ENCODE measurements at regions not wholly inside any gene's neighbourhood (a gene's known extent, or its start where the extent isn't known, plus 50 kb on each side); places are given as distances from the start of the nearest gene placed in this dataset.

DNA sequence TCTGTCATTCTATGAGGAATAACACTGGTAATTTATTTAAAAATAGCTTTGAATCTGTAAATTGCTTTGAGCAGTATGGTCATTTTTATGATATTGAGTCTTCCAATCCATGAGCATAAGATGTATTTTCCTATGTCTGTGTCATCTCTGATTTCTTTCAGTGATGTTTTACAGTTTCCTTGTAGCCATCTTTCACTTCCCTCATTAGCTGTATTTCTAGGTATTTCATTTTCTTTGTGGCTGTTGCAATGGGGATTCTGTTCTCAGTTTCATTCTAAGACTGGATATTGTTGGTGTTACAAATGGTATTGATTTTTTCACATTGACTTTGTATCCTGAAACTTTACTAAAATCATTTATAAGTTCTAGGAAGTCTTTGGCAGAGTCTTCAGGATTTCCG lies 116.2 kb downstream of the DDX3Y start:
- Histone ChIP-seq H3K23ac (ENCODE audit: insufficient read length) (no peak overlapping the region), H3K27me3 (replicated peaks in 1 of 4; ENCODE audit: control insufficient read depth in 3 of 4, extremely low read depth in 1 of 4, insufficient read depth in 3 of 4, low read length in 3 of 4) (no peaks in the 10 kb centered on the region), H3K18ac (ENCODE audit: extremely low read depth, low read length) (no peak overlapping the region), H3K23me2 (ENCODE audit: low read depth, low read length) (no peaks in the 10 kb centered on the region), H2BK5ac (ENCODE audit: low read depth, low read length) (no peak overlapping the region), H2BK15ac (ENCODE audit: low read length) (no peak overlapping the region), H2BK120ac (replicated peaks; ENCODE audit: low read depth, low read length) (no peak overlapping the region), H4K8ac (ENCODE audit: extremely low read depth, insufficient read depth, low read length) (no peak overlapping the region), H4K20me1 (replicated peaks in 1 of 2; ENCODE audit: control insufficient read depth in 1 of 2, insufficient read depth in 2 of 2, low read length in 2 of 2) (no peaks in the 10 kb centered on the region), H3K9ac (replicated peaks in 1 of 4; ENCODE audit: extremely low read depth in 1 of 4, low read depth in 3 of 4, low read length in 3 of 4) (no peak overlapping the region), H3K79me2 (ENCODE audit: control insufficient read depth in 1 of 2, insufficient read depth in 2 of 2, low read length in 2 of 2) (no peaks in the 10 kb centered on the region), H2AFZ (ENCODE audit: low read length) (no peak overlapping the region), H2BK20ac (ENCODE audit: low read length) (no peak overlapping the region), H3K14ac (ENCODE audit: insufficient read length) (no peak overlapping the region), H4K5ac (ENCODE audit: insufficient read length, low read depth, low read length) (no peak overlapping the region), H3K4me2 (ENCODE audit: insufficient read depth in 1 of 2, low read depth in 2 of 2, low read length in 2 of 2) (no peak overlapping the region), H3K79me1 (ENCODE audit: low read depth, low read length) (no peaks in the 10 kb centered on the region), H3K56ac (replicated peaks; ENCODE audit: insufficient read length, low read depth, low read length) (no peak overlapping the region), H3K4me3 (ENCODE audit: extremely low read depth in 1 of 4, insufficient read depth in 2 of 4, low read depth in 3 of 4, low read length in 4 of 4) (no peak overlapping the region), H2BK12ac (ENCODE audit: low read depth, low read length) (no peak overlapping the region), H3K36me3 (ENCODE audit: control insufficient read depth in 2 of 4, insufficient read depth in 4 of 4, low read length in 3 of 4) (no peaks in the 10 kb centered on the region), H3K4me1 (replicated peaks in 1 of 4; ENCODE audit: control insufficient read depth in 3 of 4, insufficient read depth in 4 of 4, low read length in 3 of 4) (no peaks in the 10 kb centered on the region), H3K9me3 (ENCODE audit: insufficient read depth in 2 of 2, low read depth in 1 of 2, low read length in 1 of 2) (no peaks in the 10 kb centered on the region), H3K27ac (ENCODE audit: low read depth, low read length) (no peak overlapping the region), H2AK5ac (ENCODE audit: low read depth, low read length) (no peak overlapping the region), H4K91ac (replicated peaks; ENCODE audit: insufficient read length, low read length) (no peak overlapping the region), H3K4ac (replicated peaks; ENCODE audit: insufficient read length, low read depth, low read length) (no peak overlapping the region)
- DNase-seq (ENCODE audit: low read depth in 1 of 2, low spot score in 2 of 2): no peak
- POLR2A ChIA-PET (ENCODE audit: partially characterized antibody): no interaction called here
- 100% methylated on average over 1 of the region's 1 CpG; no CpG with 5 or more reads in 1 of the 2 experiments for WGBS, 2 experiments (ENCODE audit: extremely low coverage in 1 of 2, insufficient coverage in 1 of 2, insufficient read length in 1 of 2, insufficient replicate concordance in 2 of 2, low coverage in 1 of 2, low lambda C conversion rate in 2 of 2, missing lambda C conversion rate in 1 of 2)
- CTCF ChIA-PET (ENCODE audit: partially characterized antibody): no interaction called here
- no peak for FAIRE-seq
- no peak for TF ChIP-seq GABPA (IDR thresholded peaks at IDR 0.05; ENCODE audit: borderline replicate concordance, insufficient read depth, low read length)
- no peak for TF ChIP-seq CHD2 (IDR thresholded peaks at IDR 0.05; ENCODE audit: low read length)
- TF ChIP-seq, protein P1, sequence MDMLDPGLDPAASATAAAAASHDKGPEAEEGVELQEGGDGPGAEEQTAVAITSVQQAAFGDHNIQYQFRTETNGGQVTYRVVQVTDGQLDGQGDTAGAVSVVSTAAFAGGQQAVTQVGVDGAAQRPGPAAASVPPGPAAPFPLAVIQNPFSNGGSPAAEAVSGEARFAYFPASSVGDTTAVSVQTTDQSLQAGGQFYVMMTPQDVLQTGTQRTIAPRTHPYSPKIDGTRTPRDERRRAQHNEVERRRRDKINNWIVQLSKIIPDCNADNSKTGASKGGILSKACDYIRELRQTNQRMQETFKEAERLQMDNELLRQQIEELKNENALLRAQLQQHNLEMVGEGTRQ (IDR thresholded peaks at IDR 0.05; ENCODE audit: low read length): no peak
- TF ChIP-seq SIX5 (IDR thresholded peaks at IDR 0.05; ENCODE audit: low read depth, low read length): no peak
- TF ChIP-seq CTBP2 (IDR thresholded peaks at IDR 0.05; ENCODE audit: borderline replicate concordance, insufficient read depth, insufficient read length, low read length): no peak
- no peak for TF ChIP-seq CBX8 (IDR thresholded peaks at IDR 0.05; ENCODE audit: borderline replicate concordance, low read depth, low read length)
- no peak for TF ChIP-seq RNF2 (IDR thresholded peaks at IDR 0.05; ENCODE audit: borderline replicate concordance, low read depth, low read length, missing control alignments, poor library complexity, severe bottlenecking)
